ENCODE measurements at regions not wholly inside any gene's neighbourhood (a gene's known extent, or its start where the extent isn't known, plus 50 kb on each side); places are given as distances from the start of the nearest gene placed in this dataset.

GRCh38 chr4:184889666-184890335 is 64.0 kb upstream of the ACSL1 start:
- H2BK20ac ChIP-seq (ENCODE audit: low read length): no peak overlapping the region
- no peaks in the 10 kb centered on the region for H3K4me1 ChIP-seq (replicated peaks in 1 of 4; ENCODE audit: control insufficient read depth in 3 of 4, insufficient read depth in 4 of 4, low read length in 3 of 4)
- H2AK5ac ChIP-seq (ENCODE audit: low read depth, low read length): no peak overlapping the region
- no peaks in the 10 kb centered on the region for H3K79me2 ChIP-seq (ENCODE audit: control insufficient read depth in 1 of 2, insufficient read depth in 2 of 2, low read length in 2 of 2)
- no peak overlapping the region for H2BK5ac ChIP-seq (ENCODE audit: low read depth, low read length)
- no peak overlapping the region for H3K4ac ChIP-seq (replicated peaks; ENCODE audit: insufficient read length, low read depth, low read length)
- no peak overlapping the region for H3K18ac ChIP-seq (ENCODE audit: extremely low read depth, low read length)
- H3K23me2 ChIP-seq (ENCODE audit: low read depth, low read length): no peaks in the 10 kb centered on the region
- H3K9ac ChIP-seq (replicated peaks in 1 of 4; ENCODE audit: extremely low read depth in 1 of 4, low read depth in 3 of 4, low read length in 3 of 4): no peak overlapping the region
- no peak for DNase-seq (ENCODE audit: low read depth in 1 of 2, low spot score in 2 of 2)
- H3K36me3 ChIP-seq (ENCODE audit: control insufficient read depth in 2 of 4, insufficient read depth in 4 of 4, low read length in 3 of 4): no peaks in the 10 kb centered on the region
- no peaks in the 10 kb centered on the region for H3K79me1 ChIP-seq (ENCODE audit: low read depth, low read length)
- H2BK12ac ChIP-seq (ENCODE audit: low read depth, low read length): no peak overlapping the region
- CTCF ChIA-PET (ENCODE audit: partially characterized antibody): interaction anchor here (0.6 to 1.0 kb wide), 2 partner anchors 73 to 314 kb away, joined by 3 read pairs; no protein-coding TSS in a partner anchor
- no peak for FAIRE-seq
- H2BK15ac ChIP-seq (ENCODE audit: low read length): no peak overlapping the region
- no peak overlapping the region for H3K4me3 ChIP-seq (ENCODE audit: extremely low read depth in 1 of 4, insufficient read depth in 2 of 4, low read depth in 3 of 4, low read length in 4 of 4)
- no peak overlapping the region for H2AFZ ChIP-seq (ENCODE audit: low read length)
- no peak overlapping the region for H3K4me2 ChIP-seq (ENCODE audit: insufficient read depth in 1 of 2, low read depth in 2 of 2, low read length in 2 of 2)
- peak overlapping the region; percentile 57; the same call in 1 of the 2 replicates for H4K8ac ChIP-seq (ENCODE audit: extremely low read depth, insufficient read depth, low read length)
- no peak overlapping the region for H4K5ac ChIP-seq (ENCODE audit: insufficient read length, low read depth, low read length)
- no peaks in the 10 kb centered on the region for H3K27me3 ChIP-seq (replicated peaks in 1 of 4; ENCODE audit: control insufficient read depth in 3 of 4, extremely low read depth in 1 of 4, insufficient read depth in 3 of 4, low read length in 3 of 4)
- H3K9me3 ChIP-seq (ENCODE audit: insufficient read depth in 2 of 2, low read depth in 1 of 2, low read length in 1 of 2): no peaks in the 10 kb centered on the region
- WGBS, 2 experiments (ENCODE audit: extremely low coverage in 1 of 2, insufficient coverage in 1 of 2, insufficient read length in 1 of 2, insufficient replicate concordance in 2 of 2, low coverage in 1 of 2, low lambda C conversion rate in 2 of 2, missing lambda C conversion rate in 1 of 2): 84% methylated on average over 13 of the region's 13 CpGs; no CpG with 5 or more reads in 1 of the 2 experiments
- H4K91ac ChIP-seq (replicated peaks; ENCODE audit: insufficient read length, low read length): no peak overlapping the region
- no peak overlapping the region for H3K23ac ChIP-seq (ENCODE audit: insufficient read length)
- no peaks in the 10 kb centered on the region for H4K20me1 ChIP-seq (replicated peaks in 1 of 2; ENCODE audit: control insufficient read depth in 1 of 2, insufficient read depth in 2 of 2, low read length in 2 of 2)
- H3K27ac ChIP-seq (ENCODE audit: low read depth, low read length): no peak overlapping the region
- POLR2A ChIA-PET (ENCODE audit: partially characterized antibody): no interaction called here
- H3K14ac ChIP-seq (ENCODE audit: insufficient read length): no peak overlapping the region
- no peak overlapping the region for H2BK120ac ChIP-seq (replicated peaks; ENCODE audit: low read depth, low read length)
- H3K56ac ChIP-seq (replicated peaks; ENCODE audit: insufficient read length, low read depth, low read length): no peak overlapping the region
- TF ChIP-seq ASH2L (IDR thresholded peaks at IDR 0.05; ENCODE audit: low read length) (no peak), MAFK (IDR thresholded peaks at IDR 0.05; ENCODE audit: low read depth, low read length) (no peak), SP4 (IDR thresholded peaks at IDR 0.05; ENCODE audit: low read length) (no peak), TAF1 (IDR thresholded peaks at IDR 0.05; ENCODE audit: low read depth, low read length) (no peak), CTCF (IDR thresholded peaks at IDR 0.05; ENCODE audit: control extremely low read depth in 1 of 3, insufficient read depth in 1 of 3, low read depth in 1 of 3, low read length in 3 of 3) (no peak), NRF1 (IDR thresholded peaks at IDR 0.05; ENCODE audit: low read depth, low read length) (no peak), EP300 (IDR thresholded peaks at IDR 0.05; ENCODE audit: borderline replicate concordance in 1 of 2, low read depth in 2 of 2, low read length in 2 of 2) (no peak), KDM4A (IDR thresholded peaks at IDR 0.05; ENCODE audit: low read depth, low read length, severe bottlenecking) (no peak), CHD2 (IDR thresholded peaks at IDR 0.05; ENCODE audit: low read length) (no peak), RAD21 (IDR thresholded peaks at IDR 0.05 in 1 of 2, conservative IDR thresholded peaks at IDR 0.05 in 1 of 2; ENCODE audit: low read depth in 2 of 2, low read length in 2 of 2) (no peak), GTF2F1 (IDR thresholded peaks at IDR 0.05; ENCODE audit: borderline replicate concordance, low read depth, low read length) (no peak)

Data from H1 (cell line).